Stimulated activated effector memory CD8-positive, alpha-beta T cell treated with anti-CD3 and anti-CD28 coated beads, Interleukin-12 subunit alpha, Interleukin-12 subunit beta, amount 100 ng/mL, for 72 hours (primary cell): ENCODE measurements at regions not wholly inside any gene's neighbourhood (a gene's known extent, or its start where the extent isn't known, plus 50 kb on each side); places are given as distances from the start of the nearest gene placed in this dataset.
"Not testable (repeated sequence)": the region's sequence is repeated elsewhere in the genome, so short reads cannot be mapped to it uniquely, and the experiment has no call there.

ENCODE experiments used
- ATAC-seq: fragments of 150-1000 bp; cut with Tn5 transposase; 2 replicates; pipeline ENCODE4 v1.10.0; 2021
- DNase-seq, 2 donors: peaks; one replicate each; pipeline ENCODE4 v3.0.0; 2021 to 2022; ENCODE audit warnings: low spot score in 2 of 2
- H3K27ac Mint-ChIP-seq: one replicate; pipeline ENCODE4 v1.8.0; 2022; ENCODE audit warnings: mild to moderate bottlenecking, mixed read lengths
- H3K36me3 Mint-ChIP-seq: one replicate; pipeline ENCODE4 v1.8.0; 2022; ENCODE audit warnings: mild to moderate bottlenecking, mixed read lengths
- H3K4me1 Mint-ChIP-seq: one replicate; pipeline ENCODE4 v1.8.0; 2022; ENCODE audit warnings: mixed read lengths
- H3K4me3 Mint-ChIP-seq: one replicate; pipeline ENCODE4 v1.8.0; 2022; ENCODE audit warnings: mild to moderate bottlenecking, mixed read lengths
- H3K9me3 Mint-ChIP-seq: one replicate; pipeline ENCODE4 v1.8.0; 2022; ENCODE audit warnings: mixed read lengths

DNA sequence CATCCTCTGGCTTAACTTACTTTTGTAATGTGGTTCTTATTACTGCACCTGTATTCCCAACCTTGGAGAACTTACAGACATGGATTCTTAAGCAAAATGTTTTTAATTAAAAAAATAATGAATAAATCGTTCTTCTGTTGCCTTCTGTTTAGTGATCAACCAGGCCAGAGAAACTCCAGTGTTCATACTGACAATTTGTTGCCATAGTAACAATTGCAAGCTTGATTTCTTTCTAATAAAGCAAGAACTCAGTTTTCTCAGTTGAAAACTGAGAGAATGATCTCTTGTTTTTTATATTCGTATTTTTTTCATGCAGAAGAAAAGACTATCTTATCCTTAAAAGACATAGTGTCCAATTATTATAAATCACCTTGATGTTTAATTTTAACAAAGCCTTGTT is 106.5 kb upstream of the LMNTD1 start:
- Mint-ChIP-seq H3K27ac (no peak overlapping the region), H3K4me1 (no peaks in the 10 kb centered on the region), H3K36me3 (no peaks in the 10 kb centered on the region), H3K4me3 (no peak overlapping the region), H3K9me3 (peaks cover 2% of the 10 kb centered on the region)
- DNase-seq (no peak), ATAC-seq (no peak)

- Mint-ChIP-seq H3K4me1 (no peaks in the 10 kb centered on the region), H3K27ac (no peak overlapping the region), H3K36me3 (no peaks in the 10 kb centered on the region), H3K9me3 (peaks cover 2% of the 10 kb centered on the region), H3K4me3 (no peak overlapping the region)
- ATAC-seq, result no peak
- DNase-seq, result no peak
Observed at GRCh38 chr12:25670076-25671055, 117.3 kb upstream of the LMNTD1 start.

DNA sequence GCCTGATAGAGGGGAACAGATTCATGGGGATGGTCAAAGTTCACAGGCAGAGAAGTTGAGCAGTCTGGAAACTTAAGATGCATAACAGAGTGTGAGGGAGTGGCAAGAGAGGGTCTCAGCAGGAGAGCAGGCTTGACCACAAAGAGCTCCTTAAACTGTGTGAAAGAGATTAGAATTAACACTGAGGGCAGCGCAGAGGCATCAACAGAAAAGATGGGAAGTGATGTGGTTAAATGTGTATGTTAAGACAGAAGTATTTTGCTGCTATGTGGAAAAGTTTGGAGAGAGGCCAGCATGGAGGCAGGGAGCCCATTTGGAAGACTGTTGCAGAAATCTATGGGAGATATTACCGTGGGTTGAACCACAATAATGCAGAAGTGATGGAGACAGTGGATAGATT is 122.7 kb upstream of the LMNTD1 start:
- ATAC-seq (no peak), DNase-seq (no peak)
- no peak overlapping the region for H3K27ac Mint-ChIP-seq
- no peaks in the 10 kb centered on the region for H3K36me3 Mint-ChIP-seq
- H3K4me1 Mint-ChIP-seq, result no peaks in the 10 kb centered on the region
- H3K9me3 Mint-ChIP-seq, result no peaks in the 10 kb centered on the region
- no peak overlapping the region for H3K4me3 Mint-ChIP-seq

- H3K36me3 Mint-ChIP-seq, result no peaks in the 10 kb centered on the region
- no peaks in the 10 kb centered on the region for H3K4me1 Mint-ChIP-seq
- no peaks in the 10 kb centered on the region for H3K9me3 Mint-ChIP-seq
- H3K27ac Mint-ChIP-seq, result no peak overlapping the region
- H3K4me3 Mint-ChIP-seq, result no peak overlapping the region
- DNase-seq, result no peak
- ATAC-seq, result no peak
Observed at GRCh38 chr12:25677232-25677937, 124.3 kb upstream of the LMNTD1 start.

GRCh38 chr12:25681580-25681979 is 128.5 kb upstream of the LMNTD1 start:
- DNase-seq (no peak), ATAC-seq (no peak)
- no peak overlapping the region for H3K27ac Mint-ChIP-seq
- no peaks in the 10 kb centered on the region for H3K36me3 Mint-ChIP-seq
- no peaks in the 10 kb centered on the region for H3K4me1 Mint-ChIP-seq
- no peak overlapping the region for H3K4me3 Mint-ChIP-seq
- H3K9me3 Mint-ChIP-seq, result peaks cover 4% of the 10 kb centered on the region

GRCh38 chr12:25682421-25682820 is 129.3 kb upstream of the LMNTD1 start:
- no peaks in the 10 kb centered on the region for H3K36me3 Mint-ChIP-seq
- DNase-seq (no peak), ATAC-seq (no peak)
- no peak overlapping the region for H3K27ac Mint-ChIP-seq
- H3K4me3 Mint-ChIP-seq, result no peak overlapping the region
- no peaks in the 10 kb centered on the region for H3K4me1 Mint-ChIP-seq
- peaks cover 4% of the 10 kb centered on the region for H3K9me3 Mint-ChIP-seq

DNA sequence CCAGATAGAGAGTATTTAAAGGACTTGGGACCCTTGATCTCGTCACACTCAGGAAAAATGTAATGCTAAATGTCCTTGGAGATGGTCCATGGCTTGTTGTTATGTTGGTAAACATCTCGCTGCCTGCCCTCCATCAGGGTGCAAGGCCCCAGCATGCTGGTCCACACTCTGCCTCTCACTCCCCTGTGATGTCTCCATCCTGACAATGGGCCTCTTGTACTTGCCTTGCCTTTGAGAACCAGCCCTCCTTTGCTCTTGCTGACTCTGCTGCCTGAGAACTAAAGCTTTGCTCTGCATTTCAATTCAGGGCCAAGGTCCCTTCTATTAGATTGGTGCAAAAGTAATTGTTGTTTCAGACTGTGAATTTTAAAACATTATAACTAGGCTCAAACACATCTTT is 131.0 kb upstream of the LMNTD1 start:
- DNase-seq (no peak), ATAC-seq (no peak)
- H3K4me3 Mint-ChIP-seq, result no peak overlapping the region
- no peaks in the 10 kb centered on the region for H3K36me3 Mint-ChIP-seq
- H3K27ac Mint-ChIP-seq, result no peak overlapping the region
- no peaks in the 10 kb centered on the region for H3K4me1 Mint-ChIP-seq
- peaks cover 7% of the 10 kb centered on the region for H3K9me3 Mint-ChIP-seq

DNA sequence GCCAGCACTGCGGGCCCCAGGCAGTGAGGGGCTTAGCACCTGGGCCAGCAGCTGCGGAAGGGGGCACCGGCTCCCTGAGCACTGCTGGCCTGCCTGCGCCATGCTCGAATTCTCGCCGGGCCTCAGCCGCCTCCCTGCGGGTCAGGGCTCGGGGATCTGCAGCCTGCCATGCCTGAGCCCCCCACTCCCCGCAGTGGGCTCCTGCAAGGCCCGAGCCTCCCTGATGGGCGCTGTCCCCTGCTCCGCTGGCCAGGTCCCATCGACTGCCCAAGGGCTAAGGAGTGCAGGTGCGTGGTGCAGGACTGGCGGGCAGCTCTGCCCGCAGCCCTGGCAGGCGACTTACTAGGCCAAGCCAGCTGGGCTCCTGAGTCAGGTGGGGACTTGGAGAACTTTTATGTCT is 133.3 kb upstream of the LMNTD1 start:
- H3K4me3 Mint-ChIP-seq, result no peak overlapping the region
- H3K4me1 Mint-ChIP-seq, result no peaks in the 10 kb centered on the region
- DNase-seq (no peak), ATAC-seq (no peak)
- no peak overlapping the region for H3K27ac Mint-ChIP-seq
- peaks cover 10% of the 10 kb centered on the region for H3K9me3 Mint-ChIP-seq
- no peaks in the 10 kb centered on the region for H3K36me3 Mint-ChIP-seq

- H3K4me1 Mint-ChIP-seq, result no peaks in the 10 kb centered on the region
- no peak for DNase-seq
- H3K36me3 Mint-ChIP-seq, result no peaks in the 10 kb centered on the region
- no peak for ATAC-seq
- no peak overlapping the region for H3K27ac Mint-ChIP-seq
- H3K4me3 Mint-ChIP-seq, result no peak overlapping the region
- H3K9me3 Mint-ChIP-seq, result peaks cover 10% of the 10 kb centered on the region
Observed at GRCh38 chr12:25687226-25687625, 134.1 kb upstream of the LMNTD1 start.

- H3K27ac Mint-ChIP-seq, H3K4me3 Mint-ChIP-seq, ATAC-seq, DNase-seq, H3K4me1 Mint-ChIP-seq, H3K36me3 Mint-ChIP-seq: not testable (repeated sequence)
- peaks cover 10% of the 10 kb centered on the region for H3K9me3 Mint-ChIP-seq
Observed at GRCh38 chr12:25688851-25689250, 135.8 kb upstream of the LMNTD1 start.

DNA sequence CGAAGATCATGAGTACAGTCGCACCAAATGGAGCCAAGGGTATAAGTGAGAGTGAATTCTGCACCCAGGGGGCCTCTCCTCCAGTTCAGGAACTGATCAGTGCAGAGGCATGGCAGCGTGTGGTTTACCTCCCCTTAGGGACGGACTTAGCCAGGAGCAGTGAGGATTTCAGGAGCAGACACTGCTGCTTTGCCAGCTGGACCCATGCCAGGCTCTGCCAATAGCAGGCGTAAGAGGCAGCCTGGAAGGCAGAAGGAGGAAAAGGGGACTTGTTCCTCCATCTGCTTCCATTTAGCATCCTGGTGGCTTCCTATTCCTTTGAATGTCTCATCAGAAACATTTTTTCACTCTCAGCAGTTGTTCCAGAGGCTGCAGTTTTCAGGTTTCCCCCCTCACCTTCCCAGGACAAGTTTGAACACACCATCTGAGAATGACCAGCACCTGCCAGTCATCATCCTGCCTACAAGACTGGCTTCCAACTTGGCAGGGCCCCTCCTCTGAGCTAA is 137.0 kb upstream of the LMNTD1 start:
- DNase-seq (no peak), ATAC-seq (no peak)
- Mint-ChIP-seq H3K27ac (no peak overlapping the region), H3K9me3 (peaks cover 6% of the 10 kb centered on the region), H3K4me1 (no peaks in the 10 kb centered on the region), H3K36me3 (no peaks in the 10 kb centered on the region), H3K4me3 (no peak overlapping the region)

- H3K27ac Mint-ChIP-seq, result no peak overlapping the region
- peaks cover 6% of the 10 kb centered on the region for H3K9me3 Mint-ChIP-seq
- no peaks in the 10 kb centered on the region for H3K4me1 Mint-ChIP-seq
- DNase-seq (no peak), ATAC-seq (no peak)
- no peaks in the 10 kb centered on the region for H3K36me3 Mint-ChIP-seq
- no peak overlapping the region for H3K4me3 Mint-ChIP-seq
Observed at GRCh38 chr12:25690996-25691864, 138.1 kb upstream of the LMNTD1 start.

GRCh38 chr12:25691865-25692114 is 138.7 kb upstream of the LMNTD1 start:
- DNase-seq (no peak), ATAC-seq (no peak)
- peaks cover 6% of the 10 kb centered on the region for H3K9me3 Mint-ChIP-seq
- H3K4me3 Mint-ChIP-seq, result no peak overlapping the region
- no peaks in the 10 kb centered on the region for H3K4me1 Mint-ChIP-seq
- no peaks in the 10 kb centered on the region for H3K36me3 Mint-ChIP-seq
- no peak overlapping the region for H3K27ac Mint-ChIP-seq

DNA sequence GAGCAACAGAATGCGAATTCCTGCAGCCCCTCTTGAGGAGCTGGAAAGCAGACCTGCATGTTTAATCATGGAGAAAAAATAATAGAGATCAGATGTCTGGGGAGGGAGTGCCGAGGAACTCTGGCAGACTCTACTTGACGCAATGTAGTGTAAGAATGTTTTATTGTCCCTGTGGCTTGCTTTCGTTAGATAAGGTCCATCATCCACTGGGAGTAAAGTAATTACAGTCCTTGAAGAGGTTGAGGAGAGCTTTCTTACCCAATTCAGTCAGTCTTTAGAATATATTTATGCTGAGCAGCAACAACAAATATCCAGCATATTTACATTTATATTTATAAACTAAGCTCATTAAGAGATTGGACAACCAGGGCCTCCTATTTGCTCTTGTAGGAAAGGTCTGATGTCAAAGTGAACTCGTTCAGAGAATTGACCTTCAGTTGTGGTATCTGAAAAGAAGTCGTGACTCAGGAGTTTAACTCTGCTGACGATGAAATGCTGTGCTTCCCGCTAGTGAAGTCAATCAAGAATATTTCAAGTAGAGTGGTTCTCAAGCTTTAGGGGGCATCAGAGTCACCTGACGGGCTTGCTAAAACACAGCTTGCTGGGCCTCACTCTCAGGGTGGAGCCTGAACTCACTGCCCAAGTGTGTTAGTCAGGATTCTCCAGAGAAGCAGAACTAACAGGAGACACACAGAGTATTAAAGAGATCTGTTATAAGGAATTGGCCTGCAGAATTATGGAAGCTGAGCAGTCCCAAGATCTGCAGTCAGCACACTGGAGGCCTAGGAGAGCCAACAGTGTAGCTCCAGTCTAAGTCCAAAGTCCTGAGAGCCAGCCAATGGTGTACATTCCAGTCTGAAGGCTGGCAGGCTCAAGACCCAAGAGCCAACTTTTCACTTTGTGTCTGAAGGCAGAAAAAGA is 139.3 kb upstream of the LMNTD1 start:
- no peaks in the 10 kb centered on the region for H3K4me1 Mint-ChIP-seq
- H3K4me3 Mint-ChIP-seq, result no peak overlapping the region
- DNase-seq, result no peak
- H3K27ac Mint-ChIP-seq, result no peak overlapping the region
- H3K9me3 Mint-ChIP-seq, result peaks cover 6% of the 10 kb centered on the region
- ATAC-seq, result no peak
- H3K36me3 Mint-ChIP-seq, result no peaks in the 10 kb centered on the region
